ENCODE measurements at regions not wholly inside any gene's neighbourhood (a gene's known extent, or its start where the extent isn't known, plus 50 kb on each side); places are given as distances from the start of the nearest gene placed in this dataset.

DNA sequence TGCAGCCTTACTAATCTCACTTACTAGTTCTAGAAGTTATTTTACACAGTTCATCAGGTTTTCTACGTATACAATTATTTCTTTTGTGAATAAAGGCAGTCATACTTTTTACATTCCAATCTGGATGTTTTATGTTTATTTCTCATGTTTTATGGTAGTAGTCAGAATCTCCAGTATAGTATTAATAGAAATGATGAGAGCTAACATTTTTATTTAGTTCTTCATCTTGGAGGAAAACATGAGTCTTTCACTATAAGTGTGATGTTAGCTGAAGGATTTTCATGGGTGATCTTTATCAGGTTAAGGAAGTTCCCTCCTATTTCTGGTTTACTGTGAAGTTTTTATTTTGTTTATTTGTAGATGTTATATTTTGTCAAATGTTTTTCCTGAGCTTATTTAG is 256.1 kb upstream of the GIMD1 start:
- TF ChIP-seq, protein P1, sequence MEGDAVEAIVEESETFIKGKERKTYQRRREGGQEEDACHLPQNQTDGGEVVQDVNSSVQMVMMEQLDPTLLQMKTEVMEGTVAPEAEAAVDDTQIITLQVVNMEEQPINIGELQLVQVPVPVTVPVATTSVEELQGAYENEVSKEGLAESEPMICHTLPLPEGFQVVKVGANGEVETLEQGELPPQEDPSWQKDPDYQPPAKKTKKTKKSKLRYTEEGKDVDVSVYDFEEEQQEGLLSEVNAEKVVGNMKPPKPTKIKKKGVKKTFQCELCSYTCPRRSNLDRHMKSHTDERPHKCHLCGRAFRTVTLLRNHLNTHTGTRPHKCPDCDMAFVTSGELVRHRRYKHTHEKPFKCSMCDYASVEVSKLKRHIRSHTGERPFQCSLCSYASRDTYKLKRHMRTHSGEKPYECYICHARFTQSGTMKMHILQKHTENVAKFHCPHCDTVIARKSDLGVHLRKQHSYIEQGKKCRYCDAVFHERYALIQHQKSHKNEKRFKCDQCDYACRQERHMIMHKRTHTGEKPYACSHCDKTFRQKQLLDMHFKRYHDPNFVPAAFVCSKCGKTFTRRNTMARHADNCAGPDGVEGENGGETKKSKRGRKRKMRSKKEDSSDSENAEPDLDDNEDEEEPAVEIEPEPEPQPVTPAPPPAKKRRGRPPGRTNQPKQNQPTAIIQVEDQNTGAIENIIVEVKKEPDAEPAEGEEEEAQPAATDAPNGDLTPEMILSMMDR (IDR thresholded peaks at IDR 0.05) = no peak
- no peak for TF ChIP-seq EZH2phosphoT487 (IDR thresholded peaks at IDR 0.05)

All from neural progenitor cell (in vitro differentiated cells).